MM.1S (cell line): ENCODE measurements at regions not wholly inside any gene's neighbourhood (a gene's known extent, or its start where the extent isn't known, plus 50 kb on each side); places are given as distances from the start of the nearest gene placed in this dataset.

ENCODE experiments used
- DNase-seq: peaks from one replicate; pipeline ENCODE4 v3.0.0-alpha.2; 2015
- H2AFZ ChIP-seq: fragments of 300-600 bp; sonication (generic); 2 replicates; pipeline ENCODE4 v1.6.0; 2016; ENCODE audit warnings: antibody characterized with exemption, low read length
- H3F3A ChIP-seq: fragments of 300-600 bp; sonication (generic); 2 replicates; pipeline ENCODE4 v1.6.1; 2016; ENCODE audit warnings: mild to moderate bottlenecking, antibody characterized with exemption, low read length, moderate library complexity, mixed read lengths; ENCODE audit not compliant: insufficient read depth
- H3K27ac ChIP-seq: fragments of 300-600 bp; sonication (generic); 2 replicates; pipeline ENCODE4 v1.5.1; 2016; ENCODE audit warnings: mild to moderate bottlenecking, low read length
- H3K27me3 ChIP-seq: fragments of 300-600 bp; sonication (generic); replicated peaks from 2 replicates; pipeline ENCODE4 v1.6.0; 2016; ENCODE audit warnings: low read length; ENCODE audit not compliant: insufficient read depth
- H3K36me3 ChIP-seq: fragments of 300-600 bp; sonication (generic); replicated peaks from 2 replicates; pipeline ENCODE4 v1.6.1; 2016; ENCODE audit warnings: mild to moderate bottlenecking, low read length, mixed read lengths; ENCODE audit not compliant: insufficient read depth
- H3K4me1 ChIP-seq: fragments of 300-600 bp; sonication (generic); 2 replicates; pipeline ENCODE4 v1.6.1; 2016; ENCODE audit warnings: low read length, mixed read lengths
- H3K4me2 ChIP-seq: fragments of 300-600 bp; sonication (generic); 2 replicates; pipeline ENCODE4 v1.6.0; 2016; ENCODE audit warnings: low read depth, low read length
- H3K4me3 ChIP-seq: fragments of 300-600 bp; sonication (generic); 2 replicates; pipeline ENCODE4 v1.5.1; 2016; ENCODE audit warnings: low read length, mixed read lengths
- H3K79me2 ChIP-seq: fragments of 300-600 bp; sonication (generic); 2 replicates; pipeline ENCODE4 v1.6.1; 2016; ENCODE audit warnings: mixed run types, low read length, mixed read lengths
- H3K9ac ChIP-seq: fragments of 300-600 bp; sonication (generic); 2 replicates; pipeline ENCODE4 v1.6.1; 2016; ENCODE audit warnings: low read length, mixed read lengths
- H3K9me2 ChIP-seq: fragments of 300-600 bp; sonication (generic); replicated peaks from 2 replicates; pipeline ENCODE4 v1.6.1; 2016; ENCODE audit warnings: mild to moderate bottlenecking, low read length, mixed read lengths; ENCODE audit not compliant: insufficient read depth
- H3K9me3 ChIP-seq: fragments of 300-600 bp; sonication (generic); replicated peaks from 2 replicates; pipeline ENCODE4 v1.6.1; 2016; ENCODE audit warnings: mild to moderate bottlenecking, low read length, mixed read lengths; ENCODE audit not compliant: insufficient read depth
- H4K20me1 ChIP-seq: fragments of 300-600 bp; sonication (generic); 2 replicates; pipeline ENCODE4 v1.6.1; 2016; ENCODE audit warnings: mild to moderate bottlenecking, low read length, moderate library complexity, mixed read lengths; ENCODE audit not compliant: insufficient read depth
- EZH2 ChIP-seq: fragments of 300-600 bp; sonication (generic); optimal IDR thresholded peaks from 2 replicates; pipeline ENCODE3; 2017; ENCODE audit warnings: low read depth, mild to moderate bottlenecking, antibody characterized with exemption, low read length, mixed read lengths
- EZH2phosphoT487 ChIP-seq: fragments of 300-600 bp; sonication (generic); IDR thresholded peaks from 2 replicates; pipeline ENCODE4 v1.6.1; 2018; ENCODE audit warnings: antibody characterized with exemption, low read length
- TF ChIP-seq, protein P1 (sequence below): fragments of 300-600 bp; sonication (generic); IDR thresholded peaks from 2 replicates; pipeline ENCODE4 v1.5.1; 2016; ENCODE audit warnings: antibody characterized with exemption, low read length, mixed read lengths

DNA sequence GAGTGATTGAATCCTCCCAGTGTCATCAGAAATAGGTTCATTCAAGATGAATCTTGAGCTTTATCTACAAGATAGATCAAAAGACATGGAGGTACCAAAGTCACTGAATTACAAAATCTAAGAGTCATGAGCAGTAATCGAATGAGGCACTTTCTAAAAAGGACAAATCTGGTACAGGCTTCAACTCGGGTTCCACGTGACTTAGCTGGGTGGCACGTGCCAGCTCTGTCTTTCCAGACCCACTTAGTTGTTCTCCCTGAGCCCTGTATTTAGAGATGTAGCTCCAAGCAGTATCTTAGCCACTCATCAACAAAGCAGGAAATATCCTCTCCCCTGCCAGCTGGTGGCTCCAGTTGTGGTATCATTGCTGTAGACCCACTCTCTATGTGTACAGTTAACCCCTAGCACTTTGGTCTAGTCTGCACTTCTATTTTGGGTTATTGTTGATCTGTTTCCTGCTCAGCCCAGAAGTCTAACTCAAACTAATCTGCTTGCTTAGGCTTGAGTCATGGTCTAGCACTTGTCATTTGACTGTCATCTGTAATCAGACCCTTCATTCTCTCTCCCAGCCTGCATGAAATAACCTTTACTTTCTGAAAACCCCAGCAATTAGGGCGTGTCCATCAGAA lies 528.7 kb downstream of the ETS1 start:
- Histone ChIP-seq H4K20me1 (no peaks in the 10 kb centered on the region), H3K9me2 (no peaks in the 10 kb centered on the region), H3K79me2 (no peaks in the 10 kb centered on the region), H3F3A (no peaks in the 10 kb centered on the region), H3K9ac (no peak overlapping the region), H3K9me3 (no peaks in the 10 kb centered on the region), H2AFZ (no peak overlapping the region), H3K4me1 (no peaks in the 10 kb centered on the region), H3K4me2 (no peak overlapping the region), H3K4me3 (no peak overlapping the region), H3K27ac (no peak overlapping the region), H3K27me3 (no peaks in the 10 kb centered on the region), H3K36me3 (no peaks in the 10 kb centered on the region)
- peak; percentile 26 for DNase-seq
- TF ChIP-seq, protein P1, sequence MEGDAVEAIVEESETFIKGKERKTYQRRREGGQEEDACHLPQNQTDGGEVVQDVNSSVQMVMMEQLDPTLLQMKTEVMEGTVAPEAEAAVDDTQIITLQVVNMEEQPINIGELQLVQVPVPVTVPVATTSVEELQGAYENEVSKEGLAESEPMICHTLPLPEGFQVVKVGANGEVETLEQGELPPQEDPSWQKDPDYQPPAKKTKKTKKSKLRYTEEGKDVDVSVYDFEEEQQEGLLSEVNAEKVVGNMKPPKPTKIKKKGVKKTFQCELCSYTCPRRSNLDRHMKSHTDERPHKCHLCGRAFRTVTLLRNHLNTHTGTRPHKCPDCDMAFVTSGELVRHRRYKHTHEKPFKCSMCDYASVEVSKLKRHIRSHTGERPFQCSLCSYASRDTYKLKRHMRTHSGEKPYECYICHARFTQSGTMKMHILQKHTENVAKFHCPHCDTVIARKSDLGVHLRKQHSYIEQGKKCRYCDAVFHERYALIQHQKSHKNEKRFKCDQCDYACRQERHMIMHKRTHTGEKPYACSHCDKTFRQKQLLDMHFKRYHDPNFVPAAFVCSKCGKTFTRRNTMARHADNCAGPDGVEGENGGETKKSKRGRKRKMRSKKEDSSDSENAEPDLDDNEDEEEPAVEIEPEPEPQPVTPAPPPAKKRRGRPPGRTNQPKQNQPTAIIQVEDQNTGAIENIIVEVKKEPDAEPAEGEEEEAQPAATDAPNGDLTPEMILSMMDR, result no peak
- TF ChIP-seq EZH2, result no peak
- TF ChIP-seq EZH2phosphoT487, result no peak

DNA sequence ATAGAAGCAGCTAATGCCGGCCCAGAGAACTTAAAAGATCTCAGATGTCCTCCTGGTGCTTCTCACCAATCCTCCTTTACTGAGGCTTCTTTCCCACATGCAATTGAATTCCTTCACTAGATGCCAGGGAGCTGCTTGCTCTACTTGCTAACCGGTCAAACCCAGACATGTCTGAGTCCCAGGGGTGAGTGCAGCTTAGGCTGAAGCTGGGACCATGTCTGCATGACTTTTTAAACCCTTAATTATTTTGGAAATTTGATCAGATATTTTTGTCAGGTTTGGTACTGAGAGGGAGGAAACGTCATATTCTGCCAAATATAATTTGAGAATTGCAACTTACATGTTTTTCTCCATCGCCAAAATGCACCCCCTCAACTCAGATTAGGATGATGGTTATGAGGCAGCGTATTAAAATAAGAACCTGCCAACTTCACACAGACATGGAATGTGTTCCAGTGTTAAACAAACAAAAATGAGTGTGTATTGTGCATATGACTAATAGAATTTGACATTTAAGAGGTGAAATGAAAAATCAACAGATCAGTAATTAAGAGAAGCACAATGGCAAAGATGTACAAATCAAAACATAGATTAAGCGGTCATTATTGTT lies 529.5 kb downstream of the ETS1 start:
- Histone ChIP-seq H3K4me2 (no peak overlapping the region), H3K9ac (no peak overlapping the region), H3K4me3 (no peak overlapping the region), H3K27me3 (no peaks in the 10 kb centered on the region), H3K9me2 (no peaks in the 10 kb centered on the region), H3K4me1 (no peaks in the 10 kb centered on the region), H3K79me2 (no peaks in the 10 kb centered on the region), H2AFZ (no peak overlapping the region), H4K20me1 (no peaks in the 10 kb centered on the region), H3K9me3 (no peaks in the 10 kb centered on the region), H3F3A (no peaks in the 10 kb centered on the region), H3K36me3 (no peaks in the 10 kb centered on the region), H3K27ac (no peak overlapping the region)
- TF ChIP-seq EZH2 (no peak), EZH2phosphoT487 (no peak)
- TF ChIP-seq, protein P1, result no peak
- no peak for DNase-seq

DNA sequence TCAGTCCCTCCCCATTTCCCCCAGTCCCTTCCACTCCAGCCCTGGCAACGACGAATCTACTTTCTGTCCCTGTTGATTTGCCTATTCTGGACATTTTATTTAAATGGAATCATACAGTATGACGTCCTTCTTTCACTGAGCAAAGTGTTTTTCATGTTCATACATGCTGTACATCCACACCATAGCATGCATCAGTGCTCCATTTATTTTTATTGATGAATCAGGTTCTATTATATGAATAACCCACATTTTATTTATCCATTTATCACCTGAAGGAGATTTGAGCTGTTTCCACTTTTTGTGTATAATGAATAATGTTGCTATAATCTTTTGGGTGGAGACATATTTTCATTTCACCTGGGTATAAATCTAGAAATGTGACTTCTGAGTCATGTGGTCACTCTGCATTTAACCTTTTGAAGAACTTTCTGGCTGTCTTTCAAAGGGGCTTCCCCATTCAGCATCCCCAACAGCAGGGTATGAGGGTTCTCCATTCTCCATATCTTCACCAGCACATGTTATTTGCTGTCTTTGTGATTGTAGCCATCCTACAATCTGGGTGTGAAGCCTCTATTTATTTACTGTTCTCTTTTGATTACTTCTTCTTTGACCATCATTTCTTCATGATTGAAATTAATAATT lies 531.7 kb downstream of the ETS1 start:
- no peaks in the 10 kb centered on the region for H4K20me1 ChIP-seq
- no peak for DNase-seq
- H3K4me2 ChIP-seq, result no peak overlapping the region
- H3K27me3 ChIP-seq, result no peaks in the 10 kb centered on the region
- H3K9me3 ChIP-seq, result no peaks in the 10 kb centered on the region
- H3F3A ChIP-seq, result no peaks in the 10 kb centered on the region
- H3K4me3 ChIP-seq, result no peak overlapping the region
- no peaks in the 10 kb centered on the region for H3K79me2 ChIP-seq
- H3K27ac ChIP-seq, result no peak overlapping the region
- TF ChIP-seq EZH2, result no peak
- TF ChIP-seq, protein P1, result no peak
- no peak for TF ChIP-seq EZH2phosphoT487
- no peaks in the 10 kb centered on the region for H3K4me1 ChIP-seq
- no peaks in the 10 kb centered on the region for H3K9me2 ChIP-seq
- no peak overlapping the region for H3K9ac ChIP-seq
- no peaks in the 10 kb centered on the region for H3K36me3 ChIP-seq
- no peak overlapping the region for H2AFZ ChIP-seq
